LNCaP clone FGC (cell line): ENCODE measurements at regions not wholly inside any gene's neighbourhood (a gene's known extent, or its start where the extent isn't known, plus 50 kb on each side); places are given as distances from the start of the nearest gene placed in this dataset.

ENCODE experiments used
- DNase-seq: peaks from one replicate; pipeline ENCODE4 v3.0.0-alpha.2; 2011; ENCODE audit warnings: low read depth
- H3K4me3 ChIP-seq: 2 replicates; pipeline ENCODE4 v1.5.1; 2011; ENCODE audit warnings: mild to moderate bottlenecking, low read depth, low read length, control low read depth
- TF ChIP-seq, protein P1 (sequence below): IDR thresholded peaks from 2 replicates; pipeline ENCODE4 v1.5.1; 2012; ENCODE audit warnings: mild to moderate bottlenecking; ENCODE audit not compliant: control insufficient read depth, insufficient read depth; ENCODE audit errors: extremely low read depth

GRCh38 chr7:125025620-125026019, 96.0 kb upstream of the POT1 start:
- H3K4me3 ChIP-seq, result no peak overlapping the region
- no peak for DNase-seq
- TF ChIP-seq, protein P1, sequence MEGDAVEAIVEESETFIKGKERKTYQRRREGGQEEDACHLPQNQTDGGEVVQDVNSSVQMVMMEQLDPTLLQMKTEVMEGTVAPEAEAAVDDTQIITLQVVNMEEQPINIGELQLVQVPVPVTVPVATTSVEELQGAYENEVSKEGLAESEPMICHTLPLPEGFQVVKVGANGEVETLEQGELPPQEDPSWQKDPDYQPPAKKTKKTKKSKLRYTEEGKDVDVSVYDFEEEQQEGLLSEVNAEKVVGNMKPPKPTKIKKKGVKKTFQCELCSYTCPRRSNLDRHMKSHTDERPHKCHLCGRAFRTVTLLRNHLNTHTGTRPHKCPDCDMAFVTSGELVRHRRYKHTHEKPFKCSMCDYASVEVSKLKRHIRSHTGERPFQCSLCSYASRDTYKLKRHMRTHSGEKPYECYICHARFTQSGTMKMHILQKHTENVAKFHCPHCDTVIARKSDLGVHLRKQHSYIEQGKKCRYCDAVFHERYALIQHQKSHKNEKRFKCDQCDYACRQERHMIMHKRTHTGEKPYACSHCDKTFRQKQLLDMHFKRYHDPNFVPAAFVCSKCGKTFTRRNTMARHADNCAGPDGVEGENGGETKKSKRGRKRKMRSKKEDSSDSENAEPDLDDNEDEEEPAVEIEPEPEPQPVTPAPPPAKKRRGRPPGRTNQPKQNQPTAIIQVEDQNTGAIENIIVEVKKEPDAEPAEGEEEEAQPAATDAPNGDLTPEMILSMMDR, result no peak

- H3K4me3 ChIP-seq, result no peak overlapping the region
- TF ChIP-seq, protein P1, result no peak
- DNase-seq, result no peak
These were observed 91.2 kb upstream of the POT1 start for GRCh38 chr7:125020801-125021200.

GRCh38 chr7:125010540-125010939, 80.9 kb upstream of the POT1 start:
- no peak for DNase-seq
- H3K4me3 ChIP-seq, result no peak overlapping the region

DNA sequence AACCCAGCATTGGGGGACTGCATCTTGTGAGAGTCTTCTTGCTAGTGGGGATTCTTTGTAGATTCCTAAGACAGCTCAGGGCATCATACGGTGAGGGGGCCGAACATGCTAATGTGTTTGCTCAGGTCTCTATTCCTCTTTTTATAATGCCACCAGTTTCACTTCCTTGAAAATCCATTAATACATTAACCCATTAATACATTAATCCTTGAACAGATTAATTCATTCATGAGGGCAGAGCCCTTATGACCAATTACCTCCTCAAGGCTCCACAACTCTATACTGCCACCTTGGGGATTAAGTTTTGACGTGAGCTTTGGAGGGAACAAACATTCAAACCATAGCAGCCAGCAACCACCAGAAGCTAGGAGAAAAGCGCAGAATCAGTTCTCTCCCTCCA, 67.2 kb upstream of the POT1 start:
- H3K4me3 ChIP-seq, result no peak overlapping the region
- no peak for DNase-seq
- TF ChIP-seq, protein P1, result peak; percentile 62

More at GRCh38 chr7:125010540-125010939, 80.9 kb upstream of the POT1 start:
- TF ChIP-seq, protein P1, result no peak

DNA sequence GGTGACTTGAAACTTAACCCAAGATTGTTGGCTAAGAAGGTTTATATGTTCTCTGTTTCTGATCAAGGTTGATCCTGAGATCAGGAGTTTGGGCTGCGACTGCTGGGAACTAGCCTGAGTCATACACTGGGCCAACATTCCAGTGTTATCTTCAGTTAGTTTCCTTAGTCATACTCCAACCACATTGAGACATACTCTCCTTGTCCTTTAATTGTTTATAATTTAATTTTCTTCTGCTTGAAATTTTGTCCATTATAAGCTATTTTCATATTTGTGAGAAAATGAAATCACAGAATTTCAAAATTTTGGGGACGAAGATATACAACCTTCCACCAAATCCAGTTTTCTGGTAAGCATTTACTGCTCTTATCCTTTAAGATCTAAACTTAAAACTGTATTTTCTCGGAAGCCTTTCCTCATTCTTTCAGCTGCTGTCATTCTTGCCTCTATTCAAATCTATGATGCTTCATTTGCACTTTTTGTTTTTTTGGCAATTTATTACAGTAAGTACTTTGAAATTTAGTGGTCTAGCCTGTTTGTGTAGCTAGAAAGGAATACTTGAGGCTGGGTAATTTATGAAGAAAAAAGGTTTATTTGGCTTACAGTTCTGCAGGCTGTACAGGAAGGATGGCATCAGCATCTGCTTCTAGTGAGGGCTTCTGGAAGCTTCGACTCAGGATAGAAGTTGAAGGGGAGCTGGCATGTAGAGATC, 63.4 kb upstream of the POT1 start:
- H3K4me3 ChIP-seq, result no peak overlapping the region
- DNase-seq, result no peak
- TF ChIP-seq, protein P1, result no peak

GRCh38 chr7:124989911-124990310, 60.3 kb upstream of the POT1 start:
- H3K4me3 ChIP-seq, result no peak overlapping the region
- DNase-seq, result no peak
- TF ChIP-seq, protein P1, result no peak
